Caco-2 (cell line): ENCODE measurements at regions not wholly inside any gene's neighbourhood (a gene's known extent, or its start where the extent isn't known, plus 50 kb on each side); places are given as distances from the start of the nearest gene placed in this dataset.

Experiments
- BruUV-seq: library from RNA; stranded (reverse); fragments of 400-500 nt; replicated peaks from 2 replicates; lab custom pipeline; 2021; lab: Mats Ljungman, UMichigan
- CTCF ChIA-PET: fragments of 300-600 bp; sonication (Branson Sonifier 250); formaldehyde crosslinking; loops from one replicate; lab custom pipeline; 2022; ENCODE audit warnings: antibody characterized with exemption; lab: Charles Lee
- POLR2A ChIA-PET: fragments of 300-600 bp; sonication (Branson Sonifier 250); formaldehyde crosslinking; loops from one replicate; lab custom pipeline; 2022; ENCODE audit warnings: antibody characterized with exemption; lab: Charles Lee
- DNase-seq, 2 experiments: peaks; one replicate each; pipeline versions ENCODE4 v3.0.0 to v3.0.0-alpha.2; 2020 to 2022
- H3K27me3 ChIP-seq: replicated peaks from 2 replicates; pipeline ENCODE4 v1.6.0; 2011; ENCODE audit warnings: low read length; ENCODE audit not compliant: control insufficient read depth, insufficient read depth
- H3K36me3 ChIP-seq: 2 replicates; pipeline ENCODE4 v1.5.1; 2011; ENCODE audit warnings: low read length; ENCODE audit not compliant: control insufficient read depth, insufficient read depth
- H3K4me1 ChIP-seq: fragments of 250-450 bp; sonication (Bioruptor Pico); 2 replicates; pipeline ENCODE4 v1.5.1; 2020; ENCODE audit warnings: mild to moderate bottlenecking
- H3K4me3 ChIP-seq: 2 replicates; pipeline ENCODE4 v1.5.1; 2011; ENCODE audit warnings: low read depth, mild to moderate bottlenecking, control low read depth, low read length
- H3K9me3 ChIP-seq: fragments of 250-450 bp; sonication (Bioruptor Pico); 2 replicates; pipeline ENCODE4 v1.5.1; 2020; ENCODE audit warnings: mild to moderate bottlenecking, moderate library complexity
- H3K27ac Mint-ChIP-seq: one replicate; pipeline ENCODE4 v1.8.0; 2022; ENCODE audit warnings: mixed read lengths; ENCODE audit not compliant: unreplicated experiment
- H3K27me3 Mint-ChIP-seq: one replicate; pipeline ENCODE4 v1.8.0; 2022; ENCODE audit warnings: mixed read lengths; ENCODE audit not compliant: insufficient read depth, unreplicated experiment
- H3K36me3 Mint-ChIP-seq: one replicate; pipeline ENCODE4 v1.8.0; 2022; ENCODE audit warnings: mild to moderate bottlenecking, mixed read lengths; ENCODE audit not compliant: insufficient read depth, unreplicated experiment
- H3K4me1 Mint-ChIP-seq: one replicate; pipeline ENCODE4 v1.8.0; 2022; ENCODE audit warnings: low read depth, mixed read lengths; ENCODE audit not compliant: unreplicated experiment
- H3K4me3 Mint-ChIP-seq: one replicate; pipeline ENCODE4 v1.8.0; 2022; ENCODE audit warnings: mild to moderate bottlenecking, moderate library complexity, mixed read lengths; ENCODE audit not compliant: unreplicated experiment
- H3K9me3 Mint-ChIP-seq: one replicate; pipeline ENCODE4 v1.8.0; 2022; ENCODE audit warnings: mixed read lengths; ENCODE audit not compliant: unreplicated experiment
- CTCF ChIP-seq, 2 experiments: fragments of 200-600 bp in 1 of 2; IDR thresholded peaks; 1 replicate in 1 of 2; 2 replicates in 1 of 2; pipeline versions ENCODE4 v1.5.1 to v1.8.0; 2011 to 2022; ENCODE audit warnings: antibody characterized with exemption in 1 of 2, control low read depth in 1 of 2, inconsistent platforms in 1 of 2, low read depth in 1 of 2, low read length in 1 of 2, mild to moderate bottlenecking in 1 of 2, moderate library complexity in 1 of 2; ENCODE audit not compliant: insufficient read depth in 1 of 2, severe bottlenecking in 1 of 2, unreplicated experiment in 1 of 2
- intact Hi-C: fragments of 100-400 bp; cut with micrococcal nuclease; formaldehyde crosslinking; loops from one replicate; pipeline ENCODE4 v1.10.0; 2022; ENCODE audit not compliant: unreplicated experiment

- H3K4me1 ChIP-seq = no peaks in the 10 kb centered on the region
- intact Hi-C loops = no loop called here
- no peaks in the 10 kb centered on the region for H3K4me1 Mint-ChIP-seq
- no peaks in the 10 kb centered on the region for H3K9me3 ChIP-seq
- H3K27me3 ChIP-seq = no peaks in the 10 kb centered on the region
- ChIA-PET POLR2A (no interaction called here), CTCF (interaction anchor here (0.5 to 0.6 kb wide), 2 partner anchors 182 to 507 kb away, joined by 3 to 7 read pairs; no protein-coding TSS in a partner anchor)
- no peak overlapping the region for H3K4me3 ChIP-seq
- DNase-seq = no peak
- H3K9me3 Mint-ChIP-seq = no peaks in the 10 kb centered on the region
- no peak overlapping the region for H3K27ac Mint-ChIP-seq
- H3K4me3 Mint-ChIP-seq = no peak overlapping the region
- no peak for TF ChIP-seq CTCF (IDR thresholded peaks at IDR 0.05; ENCODE audit: insufficient read depth in 1 of 2, low read depth in 1 of 2, low read length in 1 of 2, severe bottlenecking in 1 of 2, unreplicated experiment in 1 of 2)
- no peaks in the 10 kb centered on the region for H3K36me3 ChIP-seq
- BruUV-seq = no TSS peak
- peaks cover 18% of the 10 kb centered on the region for H3K27me3 Mint-ChIP-seq
- no peaks in the 10 kb centered on the region for H3K36me3 Mint-ChIP-seq
Observed at GRCh38 chr22:22358152-22358551, 113.6 kb downstream of the VPREB1 start.

- BruUV-seq = no TSS peak
- POLR2A ChIA-PET = no interaction called here
- CTCF ChIA-PET = interaction anchor here (0.5 to 0.6 kb wide), 2 partner anchors 181 to 508 kb away, joined by 3 to 7 read pairs; no protein-coding TSS in a partner anchor
Observed at GRCh38 chr22:22358686-22359085, 114.1 kb downstream of the VPREB1 start.

GRCh38 chr22:22359465-22359864, 114.9 kb downstream of the VPREB1 start:
- intact Hi-C loops = no loop called here
- Histone ChIP-seq H3K9me3 (no peaks in the 10 kb centered on the region), H3K4me1 (no peaks in the 10 kb centered on the region), H3K27me3 (peaks cover 1% of the 10 kb centered on the region), H3K4me3 (no peak overlapping the region), H3K36me3 (no peaks in the 10 kb centered on the region)
- no peak overlapping the region for H3K4me3 Mint-ChIP-seq
- no peaks in the 10 kb centered on the region for H3K4me1 Mint-ChIP-seq
- ChIA-PET POLR2A (no interaction called here), CTCF (no interaction called here)
- H3K27me3 Mint-ChIP-seq = peaks cover 13% of the 10 kb centered on the region
- DNase-seq = no peak
- H3K36me3 Mint-ChIP-seq = no peaks in the 10 kb centered on the region
- no peak overlapping the region for H3K27ac Mint-ChIP-seq
- H3K9me3 Mint-ChIP-seq = no peaks in the 10 kb centered on the region
- no peak for TF ChIP-seq CTCF (IDR thresholded peaks at IDR 0.05; ENCODE audit: insufficient read depth in 1 of 2, low read depth in 1 of 2, low read length in 1 of 2, severe bottlenecking in 1 of 2, unreplicated experiment in 1 of 2)
- BruUV-seq = no TSS peak

More at GRCh38 chr22:22358686-22359085, 114.1 kb downstream of the VPREB1 start:
- peaks cover 15% of the 10 kb centered on the region for H3K27me3 Mint-ChIP-seq
- Histone ChIP-seq H3K4me1 (no peaks in the 10 kb centered on the region), H3K36me3 (no peaks in the 10 kb centered on the region), H3K4me3 (no peak overlapping the region), H3K9me3 (no peaks in the 10 kb centered on the region), H3K27me3 (no peaks in the 10 kb centered on the region)
- no peaks in the 10 kb centered on the region for H3K9me3 Mint-ChIP-seq
- H3K4me1 Mint-ChIP-seq = no peaks in the 10 kb centered on the region
- H3K36me3 Mint-ChIP-seq = no peaks in the 10 kb centered on the region
- H3K27ac Mint-ChIP-seq = no peak overlapping the region
- no peak for DNase-seq
- H3K4me3 Mint-ChIP-seq = no peak overlapping the region
- intact Hi-C loops = no loop called here
- TF ChIP-seq CTCF (IDR thresholded peaks at IDR 0.05; ENCODE audit: insufficient read depth in 1 of 2, low read depth in 1 of 2, low read length in 1 of 2, severe bottlenecking in 1 of 2, unreplicated experiment in 1 of 2) = no peak
